HG03066 (cell line): ENCODE measurements at regions not wholly inside any gene's neighbourhood (a gene's known extent, or its start where the extent isn't known, plus 50 kb on each side); places are given as distances from the start of the nearest gene placed in this dataset.

Experiments used
- ATAC-seq: cut with Tn5 transposase; IDR thresholded peaks from one replicate; pipeline ENCODE4 v1.9.1; 2021; ENCODE audit warnings: low read depth; ENCODE audit not compliant: unreplicated experiment

- no peak for ATAC-seq
These were observed 350.1 kb downstream of the GRXCR1 start for GRCh38 chr4:43242606-43243005.

- no peak for ATAC-seq
These were observed 351.1 kb downstream of the GRXCR1 start for GRCh38 chr4:43243433-43244116.

- ATAC-seq: peak; percentile 93
These were observed 352.3 kb downstream of the GRXCR1 start for GRCh38 chr4:43244688-43245382.

- no peak for ATAC-seq
These were observed 359.3 kb downstream of the GRXCR1 start for GRCh38 chr4:43251841-43252240.

- ATAC-seq: no peak
These were observed 361.0 kb downstream of the GRXCR1 start for GRCh38 chr4:43253541-43253940.

GRCh38 chr4:43264730-43265129 is 372.2 kb downstream of the GRXCR1 start:
- no peak for ATAC-seq

GRCh38 chr4:43271946-43272345 is 379.4 kb downstream of the GRXCR1 start:
- ATAC-seq: no peak

- ATAC-seq: no peak
These were observed 381.9 kb downstream of the GRXCR1 start for GRCh38 chr4:43274376-43274775.

- ATAC-seq: no peak
These were observed 383.3 kb downstream of the GRXCR1 start for GRCh38 chr4:43275779-43276178.

- ATAC-seq: no peak
These were observed 383.8 kb downstream of the GRXCR1 start for GRCh38 chr4:43276321-43276720.

GRCh38 chr4:43277003-43277402 is 384.5 kb downstream of the GRXCR1 start:
- no peak for ATAC-seq

- no peak for ATAC-seq
These were observed 390.0 kb downstream of the GRXCR1 start for GRCh38 chr4:43282534-43282933.

- ATAC-seq: no peak
These were observed 393.6 kb downstream of the GRXCR1 start for GRCh38 chr4:43286137-43286536.

GRCh38 chr4:43296946-43297528 is 404.5 kb downstream of the GRXCR1 start:
- no peak for ATAC-seq

GRCh38 chr4:43316813-43317212 is 424.3 kb downstream of the GRXCR1 start:
- no peak for ATAC-seq

- ATAC-seq: no peak
These were observed 432.9 kb downstream of the GRXCR1 start for GRCh38 chr4:43325220-43325967.

GRCh38 chr4:43330288-43330687 is 437.8 kb downstream of the GRXCR1 start:
- ATAC-seq: no peak

GRCh38 chr4:43331226-43332051 is 438.9 kb downstream of the GRXCR1 start:
- ATAC-seq: no peak

GRCh38 chr4:43332052-43332425 is 439.5 kb downstream of the GRXCR1 start:
- ATAC-seq: no peak

- no peak for ATAC-seq
These were observed 445.2 kb downstream of the GRXCR1 start for GRCh38 chr4:43337707-43338106.
